Tibial artery (tissue), 4 donors: ENCODE measurements at regions not wholly inside any gene's neighbourhood (a gene's known extent, or its start where the extent isn't known, plus 50 kb on each side); places are given as distances from the start of the nearest gene placed in this dataset.

Experiments used
- DNase-seq, 2 donors: peaks; one replicate each; pipeline ENCODE4 v3.0.0-alpha.2; 2019
- H3K27ac ChIP-seq, 2 donors: fragments of 200-600 bp; sonication (generic) in 1 of 2; 1 replicate in 1 of 2; 2 replicates in 1 of 2; pipeline ENCODE4 v1.5.1; 2018 to 2019; ENCODE audit warnings: mild to moderate bottlenecking in 1 of 2
- H3K27me3 ChIP-seq, 2 donors: fragments of 200-600 bp; sonication (generic) in 1 of 2; one replicate each; pipeline versions ENCODE4 v1.5.1 to v1.6.0; 2016 to 2019
- H3K36me3 ChIP-seq, 3 donors: fragments of 200-600 bp; sonication (generic) in 2 of 3; one replicate each; pipeline ENCODE4 v1.5.1; 2016 to 2019; ENCODE audit warnings: mild to moderate bottlenecking in 2 of 3
- H3K4me1 ChIP-seq, 4 donors: fragments of 200-600 bp; sonication (generic) in 2 of 4; 1 replicate in 3 of 4; 2 replicates in 1 of 4; pipeline ENCODE4 v1.5.1; 2016 to 2019
- H3K4me3 ChIP-seq, 2 donors: fragments of 200-600 bp; sonication (generic) in 1 of 2; 1 replicate in 1 of 2; 2 replicates in 1 of 2; pipeline ENCODE4 v1.5.1; 2018 to 2019; ENCODE audit warnings: mild to moderate bottlenecking in 2 of 2
- H3K9me3 ChIP-seq, 3 donors: fragments of 200-600 bp; sonication (generic) in 1 of 3; one replicate each; pipeline ENCODE4 v1.5.1; 2016 to 2019
- CTCF ChIP-seq, 2 experiments: fragments of 200-600 bp in 1 of 2; fragments of 450-650 bp in 1 of 2; IDR thresholded peaks; one replicate each; pipeline ENCODE4 v1.5.1; 2017 to 2019; ENCODE audit warnings: antibody characterized with exemption in 2 of 2, mild to moderate bottlenecking in 1 of 2, moderate library complexity in 1 of 2
- intact Hi-C: fragments of 100-400 bp; cut with DNase I; formaldehyde crosslinking; loops from one replicate; pipeline ENCODE4 v1.15.0; 2023; ENCODE audit warnings: low total_unique reads

GRCh38 chr2:150027164-150027563, 439.6 kb upstream of the MMADHC start:
- no peaks in the 10 kb centered on the region for H3K27me3 ChIP-seq
- H3K36me3 ChIP-seq: no peaks in the 10 kb centered on the region
- intact Hi-C loops: no loop called here
- no peak overlapping the region for H3K27ac ChIP-seq
- DNase-seq: no peak
- H3K9me3 ChIP-seq: no peaks in the 10 kb centered on the region
- peaks cover 0 to 8% (median 2%) of the 10 kb centered on the region in 4 donors for H3K4me1 ChIP-seq
- no peak overlapping the region for H3K4me3 ChIP-seq
- no peak for TF ChIP-seq CTCF (IDR thresholded peaks at IDR 0.05)

GRCh38 chr2:150023663-150024062, 436.1 kb upstream of the MMADHC start:
- no peaks in the 10 kb centered on the region for H3K36me3 ChIP-seq
- H3K9me3 ChIP-seq: no peaks in the 10 kb centered on the region
- intact Hi-C loops: no loop called here
- H3K4me3 ChIP-seq: no peak overlapping the region
- H3K27me3 ChIP-seq: no peaks in the 10 kb centered on the region
- no peak for DNase-seq
- H3K27ac ChIP-seq: no peak overlapping the region
- no peaks in the 10 kb centered on the region for H3K4me1 ChIP-seq
- TF ChIP-seq CTCF (IDR thresholded peaks at IDR 0.05): no peak

- no peak for TF ChIP-seq CTCF (IDR thresholded peaks at IDR 0.05)
- H3K36me3 ChIP-seq: no peaks in the 10 kb centered on the region
- no peaks in the 10 kb centered on the region for H3K4me1 ChIP-seq
- no peak for DNase-seq
- intact Hi-C loops: no loop called here
- no peak overlapping the region for H3K4me3 ChIP-seq
- no peak overlapping the region for H3K27ac ChIP-seq
- H3K27me3 ChIP-seq: no peaks in the 10 kb centered on the region
- H3K9me3 ChIP-seq: no peaks in the 10 kb centered on the region
Measured at GRCh38 chr2:150023044-150023443, 435.5 kb upstream of the MMADHC start.

- no peaks in the 10 kb centered on the region for H3K27me3 ChIP-seq
- H3K4me3 ChIP-seq: no peak overlapping the region
- no peaks in the 10 kb centered on the region for H3K36me3 ChIP-seq
- no peak for TF ChIP-seq CTCF (IDR thresholded peaks at IDR 0.05)
- H3K4me1 ChIP-seq: no peaks in the 10 kb centered on the region
- no peak for DNase-seq
- no peak overlapping the region for H3K27ac ChIP-seq
- no peaks in the 10 kb centered on the region for H3K9me3 ChIP-seq
- intact Hi-C loops: no loop called here
Measured at GRCh38 chr2:150020937-150021673, 433.5 kb upstream of the MMADHC start.

- DNase-seq: no peak
- intact Hi-C loops: no loop called here
Measured at GRCh38 chr2:150020221-150020620, 432.6 kb upstream of the MMADHC start.

More at GRCh38 chr2:150020221-150020620, 432.6 kb upstream of the MMADHC start:
- TF ChIP-seq CTCF (IDR thresholded peaks at IDR 0.05): no peak
- Histone ChIP-seq H3K4me1 (no peaks in the 10 kb centered on the region), H3K27me3 (no peaks in the 10 kb centered on the region), H3K27ac (no peak overlapping the region), H3K36me3 (no peaks in the 10 kb centered on the region), H3K9me3 (no peaks in the 10 kb centered on the region), H3K4me3 (no peak overlapping the region)
